ENCODE measurements at regions not wholly inside any gene's neighbourhood (a gene's known extent, or its start where the extent isn't known, plus 50 kb on each side); places are given as distances from the start of the nearest gene placed in this dataset.

GRCh38 chr2:143890798-143891197 lies 629.1 kb downstream of the ZEB2 start:
- Mint-ChIP-seq H3K9me3 (ENCODE audit: low read depth) (peaks cover 4% of the 10 kb centered on the region), H3K4me1 (ENCODE audit: low read depth) (no peaks in the 10 kb centered on the region), H3K27me3 (ENCODE audit: low read depth) (no peaks in the 10 kb centered on the region), H3K4me3 (ENCODE audit: unreplicated experiment) (no peak overlapping the region), H3K27ac (ENCODE audit: unreplicated experiment) (no peak overlapping the region), H3K36me3 (ENCODE audit: low read depth) (no peaks in the 10 kb centered on the region)
- TF ChIP-seq, protein P1, sequence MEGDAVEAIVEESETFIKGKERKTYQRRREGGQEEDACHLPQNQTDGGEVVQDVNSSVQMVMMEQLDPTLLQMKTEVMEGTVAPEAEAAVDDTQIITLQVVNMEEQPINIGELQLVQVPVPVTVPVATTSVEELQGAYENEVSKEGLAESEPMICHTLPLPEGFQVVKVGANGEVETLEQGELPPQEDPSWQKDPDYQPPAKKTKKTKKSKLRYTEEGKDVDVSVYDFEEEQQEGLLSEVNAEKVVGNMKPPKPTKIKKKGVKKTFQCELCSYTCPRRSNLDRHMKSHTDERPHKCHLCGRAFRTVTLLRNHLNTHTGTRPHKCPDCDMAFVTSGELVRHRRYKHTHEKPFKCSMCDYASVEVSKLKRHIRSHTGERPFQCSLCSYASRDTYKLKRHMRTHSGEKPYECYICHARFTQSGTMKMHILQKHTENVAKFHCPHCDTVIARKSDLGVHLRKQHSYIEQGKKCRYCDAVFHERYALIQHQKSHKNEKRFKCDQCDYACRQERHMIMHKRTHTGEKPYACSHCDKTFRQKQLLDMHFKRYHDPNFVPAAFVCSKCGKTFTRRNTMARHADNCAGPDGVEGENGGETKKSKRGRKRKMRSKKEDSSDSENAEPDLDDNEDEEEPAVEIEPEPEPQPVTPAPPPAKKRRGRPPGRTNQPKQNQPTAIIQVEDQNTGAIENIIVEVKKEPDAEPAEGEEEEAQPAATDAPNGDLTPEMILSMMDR (IDR thresholded peaks at IDR 0.05) = no peak
- DNase-seq (ENCODE audit: low spot score) = no peak

- H3K27ac Mint-ChIP-seq (ENCODE audit: unreplicated experiment) = no peak overlapping the region
- DNase-seq (ENCODE audit: low spot score) = no peak
- no peaks in the 10 kb centered on the region for H3K9me3 Mint-ChIP-seq (ENCODE audit: low read depth)
- H3K4me1 Mint-ChIP-seq (ENCODE audit: low read depth) = no peaks in the 10 kb centered on the region
- no peaks in the 10 kb centered on the region for H3K36me3 Mint-ChIP-seq (ENCODE audit: low read depth)
- no peaks in the 10 kb centered on the region for H3K27me3 Mint-ChIP-seq (ENCODE audit: low read depth)
- TF ChIP-seq, protein P1 (IDR thresholded peaks at IDR 0.05) = no peak
- no peak overlapping the region for H3K4me3 Mint-ChIP-seq (ENCODE audit: unreplicated experiment)
Measured at GRCh38 chr2:143889216-143889615, 630.7 kb downstream of the ZEB2 start.

GRCh38 chr2:143885461-143885860 lies 634.5 kb downstream of the ZEB2 start:
- Mint-ChIP-seq H3K27ac (ENCODE audit: unreplicated experiment) (no peak overlapping the region), H3K4me3 (ENCODE audit: unreplicated experiment) (no peak overlapping the region), H3K36me3 (ENCODE audit: low read depth) (no peaks in the 10 kb centered on the region), H3K27me3 (ENCODE audit: low read depth) (no peaks in the 10 kb centered on the region), H3K4me1 (ENCODE audit: low read depth) (no peaks in the 10 kb centered on the region), H3K9me3 (ENCODE audit: low read depth) (no peaks in the 10 kb centered on the region)
- TF ChIP-seq, protein P1 (IDR thresholded peaks at IDR 0.05) = no peak
- DNase-seq (ENCODE audit: low spot score) = no peak

DNA sequence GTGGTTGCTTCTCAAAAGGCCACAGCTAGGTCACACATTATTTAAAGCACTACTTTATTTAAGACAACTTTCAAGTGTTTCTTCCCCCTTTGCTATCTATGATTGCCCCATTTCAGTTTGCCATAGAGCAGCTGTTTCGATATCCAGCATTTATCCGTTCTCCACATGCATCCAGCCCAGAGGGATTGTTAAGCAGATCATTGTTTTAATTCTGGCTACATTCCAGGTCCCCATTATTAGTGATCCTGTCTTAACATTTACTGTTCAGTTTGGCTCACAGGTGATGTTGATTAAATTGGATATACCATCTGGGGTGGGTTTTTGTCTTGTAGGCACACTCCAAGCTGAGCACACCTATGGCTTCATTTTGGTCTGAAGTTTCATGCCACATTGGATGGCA lies 638.7 kb downstream of the ZEB2 start:
- no peaks in the 10 kb centered on the region for H3K9me3 Mint-ChIP-seq (ENCODE audit: low read depth)

GRCh38 chr2:143877876-143878530 lies 641.9 kb downstream of the ZEB2 start:
- no peak for DNase-seq (ENCODE audit: low spot score)
- H3K4me3 Mint-ChIP-seq (ENCODE audit: unreplicated experiment) = no peak overlapping the region
- no peaks in the 10 kb centered on the region for H3K27me3 Mint-ChIP-seq (ENCODE audit: low read depth)
- H3K36me3 Mint-ChIP-seq (ENCODE audit: low read depth) = peaks cover 3% of the 10 kb centered on the region
- TF ChIP-seq, protein P1 (IDR thresholded peaks at IDR 0.05) = no peak
- no peak overlapping the region for H3K27ac Mint-ChIP-seq (ENCODE audit: unreplicated experiment)
- H3K9me3 Mint-ChIP-seq (ENCODE audit: low read depth) = peaks cover 14% of the 10 kb centered on the region
- no peaks in the 10 kb centered on the region for H3K4me1 Mint-ChIP-seq (ENCODE audit: low read depth)

More for the DNA sequence above, 638.7 kb downstream of the ZEB2 start:
- no peak overlapping the region for H3K4me3 Mint-ChIP-seq (ENCODE audit: unreplicated experiment)
- DNase-seq (ENCODE audit: low spot score) = no peak
- H3K27me3 Mint-ChIP-seq (ENCODE audit: low read depth) = no peaks in the 10 kb centered on the region
- no peaks in the 10 kb centered on the region for H3K4me1 Mint-ChIP-seq (ENCODE audit: low read depth)
- TF ChIP-seq, protein P1 (IDR thresholded peaks at IDR 0.05) = no peak
- no peak overlapping the region for H3K27ac Mint-ChIP-seq (ENCODE audit: unreplicated experiment)
- H3K36me3 Mint-ChIP-seq (ENCODE audit: low read depth) = no peaks in the 10 kb centered on the region

All from chondrocyte (in vitro differentiated cells).